Glomerular endothelial cell (primary cell): ENCODE measurements at regions not wholly inside any gene's neighbourhood (a gene's known extent, or its start where the extent isn't known, plus 50 kb on each side); places are given as distances from the start of the nearest gene placed in this dataset.
"Not testable (repeated sequence)": the region's sequence is repeated elsewhere in the genome, so short reads cannot be mapped to it uniquely, and the experiment has no call there.

Source experiments
- DNase-seq: peaks from one replicate; pipeline ENCODE4 v3.0.0-alpha.2; 2011; ENCODE audit warnings: low read depth, low spot score; ENCODE audit errors: extremely low read depth

- no peak for DNase-seq
These were observed 693.8 kb downstream of the DNAH5 start for GRCh38 chr5:13250464-13251291.

GRCh38 chr5:13249854-13250253, 694.6 kb downstream of the DNAH5 start:
- no peak for DNase-seq

GRCh38 chr5:13248253-13248652, 696.2 kb downstream of the DNAH5 start:
- DNase-seq = no peak

GRCh38 chr5:13246053-13246452, 698.4 kb downstream of the DNAH5 start:
- no peak for DNase-seq

GRCh38 chr5:13244151-13244550, 700.3 kb downstream of the DNAH5 start:
- no peak for DNase-seq

- no peak for DNase-seq
These were observed 717.0 kb downstream of the DNAH5 start for GRCh38 chr5:13227513-13227912.

GRCh38 chr5:13218518-13218917, 726.0 kb downstream of the DNAH5 start:
- DNase-seq = no peak

- no peak for DNase-seq
These were observed 726.9 kb downstream of the DNAH5 start for GRCh38 chr5:13217636-13218035.

GRCh38 chr5:13215806-13216205, 728.7 kb downstream of the DNAH5 start:
- no peak for DNase-seq

GRCh38 chr5:13215370-13215769, 729.1 kb downstream of the DNAH5 start:
- no peak for DNase-seq

GRCh38 chr5:13214182-13214581, 730.3 kb downstream of the DNAH5 start:
- no peak for DNase-seq

- DNase-seq = no peak
These were observed 731.6 kb downstream of the DNAH5 start for GRCh38 chr5:13212886-13213285.

- DNase-seq = no peak
These were observed 733.4 kb downstream of the DNAH5 start for GRCh38 chr5:13211064-13211463.

GRCh38 chr5:13207112-13207511, 737.4 kb downstream of the DNAH5 start:
- DNase-seq = no peak

GRCh38 chr5:13201022-13201421, 743.5 kb downstream of the DNAH5 start:
- no peak for DNase-seq

- DNase-seq = not testable (repeated sequence)
These were observed 746.3 kb downstream of the DNAH5 start for GRCh38 chr5:13198226-13198625.

GRCh38 chr5:13189532-13189931, 755.0 kb downstream of the DNAH5 start:
- DNase-seq = no peak

- no peak for DNase-seq
These were observed 756.1 kb downstream of the DNAH5 start for GRCh38 chr5:13188371-13188770.

GRCh38 chr5:13187186-13187585, 757.3 kb downstream of the DNAH5 start:
- no peak for DNase-seq

- DNase-seq = no peak
These were observed 758.3 kb downstream of the DNAH5 start for GRCh38 chr5:13186177-13186576.

GRCh38 chr5:13179407-13180087, 764.9 kb downstream of the DNAH5 start:
- DNase-seq = no peak

GRCh38 chr5:13143630-13144029, 800.9 kb downstream of the DNAH5 start:
- DNase-seq = no peak
